ENCODE measurements at regions not wholly inside any gene's neighbourhood (a gene's known extent, or its start where the extent isn't known, plus 50 kb on each side); places are given as distances from the start of the nearest gene placed in this dataset.

DNA sequence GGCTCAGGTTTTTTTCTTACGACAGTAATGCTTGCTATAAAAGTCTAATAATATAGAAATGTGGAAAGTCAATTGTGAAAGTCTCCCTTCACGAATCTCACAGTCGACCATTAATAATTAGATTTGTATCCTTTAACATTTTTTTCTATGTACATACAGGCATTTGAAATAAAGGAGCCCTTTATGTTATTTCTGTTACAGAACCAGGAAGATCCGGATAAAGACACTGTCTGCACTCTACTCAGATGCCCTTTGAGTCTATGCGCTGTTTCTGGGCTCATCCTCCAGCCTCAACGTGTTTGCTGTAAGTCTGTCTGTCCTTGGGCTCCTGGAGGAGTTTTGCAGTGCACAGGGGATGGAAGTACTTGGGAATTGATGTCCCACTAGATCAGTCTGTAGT, 212.2 kb upstream of the ATP2B1 start:
- TF ChIP-seq, protein P1, sequence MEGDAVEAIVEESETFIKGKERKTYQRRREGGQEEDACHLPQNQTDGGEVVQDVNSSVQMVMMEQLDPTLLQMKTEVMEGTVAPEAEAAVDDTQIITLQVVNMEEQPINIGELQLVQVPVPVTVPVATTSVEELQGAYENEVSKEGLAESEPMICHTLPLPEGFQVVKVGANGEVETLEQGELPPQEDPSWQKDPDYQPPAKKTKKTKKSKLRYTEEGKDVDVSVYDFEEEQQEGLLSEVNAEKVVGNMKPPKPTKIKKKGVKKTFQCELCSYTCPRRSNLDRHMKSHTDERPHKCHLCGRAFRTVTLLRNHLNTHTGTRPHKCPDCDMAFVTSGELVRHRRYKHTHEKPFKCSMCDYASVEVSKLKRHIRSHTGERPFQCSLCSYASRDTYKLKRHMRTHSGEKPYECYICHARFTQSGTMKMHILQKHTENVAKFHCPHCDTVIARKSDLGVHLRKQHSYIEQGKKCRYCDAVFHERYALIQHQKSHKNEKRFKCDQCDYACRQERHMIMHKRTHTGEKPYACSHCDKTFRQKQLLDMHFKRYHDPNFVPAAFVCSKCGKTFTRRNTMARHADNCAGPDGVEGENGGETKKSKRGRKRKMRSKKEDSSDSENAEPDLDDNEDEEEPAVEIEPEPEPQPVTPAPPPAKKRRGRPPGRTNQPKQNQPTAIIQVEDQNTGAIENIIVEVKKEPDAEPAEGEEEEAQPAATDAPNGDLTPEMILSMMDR (IDR thresholded peaks at IDR 0.05): no peak
- no peak for TF ChIP-seq POLR2A (IDR thresholded peaks at IDR 0.05)
- 89 to 91% methylated on average over 6 of the region's 6 CpGs for WGBS, 2 donors
- intact Hi-C loops (cut with DNase I): no loop called here
- Histone ChIP-seq H3K27ac (no peak overlapping the region), H3K4me1 (no peaks in the 10 kb centered on the region), H3K27me3 (no peaks in the 10 kb centered on the region), H3K4me3 (no peak overlapping the region), H3K36me3 (no peaks in the 10 kb centered on the region), H3K9me3 (no peaks in the 10 kb centered on the region)
- DNase-seq: no peak

DNA sequence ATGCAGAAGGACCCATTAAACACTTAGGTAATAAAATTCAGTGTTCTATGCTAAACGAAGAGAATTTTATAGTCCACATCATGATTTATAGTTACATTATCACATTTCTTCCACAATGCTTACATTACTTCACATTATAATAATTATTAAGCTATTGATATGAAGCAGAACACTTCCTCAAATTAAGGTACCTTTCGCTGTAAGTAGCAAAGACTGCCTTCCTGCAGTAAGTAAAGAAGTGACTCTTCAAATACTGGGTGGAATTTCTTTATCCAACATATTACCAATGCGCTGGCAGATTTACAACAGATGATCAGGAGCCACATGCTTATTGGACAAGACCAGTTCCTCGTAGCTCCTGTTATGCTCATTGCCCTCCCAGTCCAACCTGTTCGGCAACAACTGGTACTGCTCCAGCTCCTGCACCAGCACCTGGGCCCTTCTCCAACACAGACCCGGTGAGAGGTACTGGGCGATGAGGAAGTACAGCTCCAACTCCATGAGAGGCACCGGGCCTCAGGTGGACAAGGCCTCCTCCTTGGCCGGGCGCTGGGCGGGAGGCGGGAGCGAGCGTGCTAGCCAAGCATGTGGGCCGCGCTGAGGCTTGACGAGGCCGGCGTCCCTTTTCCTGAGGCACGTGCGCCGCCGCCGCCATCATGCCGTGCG, 210.7 kb upstream of the ATP2B1 start:
- Histone ChIP-seq H3K9me3 (no peaks in the 10 kb centered on the region), H3K4me3 (no peak overlapping the region), H3K4me1 (no peaks in the 10 kb centered on the region), H3K36me3 (no peaks in the 10 kb centered on the region), H3K27ac (no peak overlapping the region), H3K27me3 (no peaks in the 10 kb centered on the region)
- DNase-seq: no peak
- TF ChIP-seq, protein P1 (IDR thresholded peaks at IDR 0.05): no peak
- intact Hi-C loops (cut with DNase I): no loop called here
- WGBS, 2 donors: 92 to 96% methylated on average over 18 to 21 of the region's 26 CpGs

DNA sequence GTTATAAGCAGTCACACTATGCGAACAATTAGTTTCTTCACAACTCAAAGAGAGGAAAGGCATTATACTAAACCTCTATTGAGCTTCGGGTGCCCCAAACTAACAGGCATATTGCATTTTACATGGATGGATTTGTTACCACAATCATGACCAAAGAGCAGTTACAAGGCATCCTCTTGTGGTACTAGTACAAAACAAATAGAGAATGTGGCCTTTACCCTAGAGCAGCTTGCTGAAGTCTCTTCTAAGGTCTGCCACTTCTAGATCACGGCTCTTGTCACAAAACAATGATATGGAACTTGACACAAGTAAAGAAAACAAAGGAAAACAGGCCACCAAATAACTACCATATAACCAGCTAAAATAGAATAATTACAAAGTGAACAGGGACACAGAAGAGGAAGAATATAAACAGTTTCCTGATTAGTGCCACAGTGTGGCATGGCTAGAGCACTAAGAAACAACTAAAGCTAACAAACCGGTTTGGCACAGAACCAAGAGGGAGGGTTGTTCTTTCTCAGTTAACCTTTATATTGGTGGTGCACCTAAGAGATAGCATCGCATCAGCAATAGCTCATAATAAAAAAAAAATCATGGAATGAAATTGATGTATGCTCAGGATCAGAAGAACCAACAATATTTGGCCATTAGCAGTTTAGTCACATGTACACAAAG, 209.7 kb upstream of the ATP2B1 start:
- no peaks in the 10 kb centered on the region for H3K4me1 ChIP-seq
- no peaks in the 10 kb centered on the region for H3K27me3 ChIP-seq
- H3K27ac ChIP-seq: no peak overlapping the region
- H3K9me3 ChIP-seq: no peaks in the 10 kb centered on the region
- H3K4me3 ChIP-seq: no peak overlapping the region
- 85 to 88% methylated on average over 5 of the region's 5 CpGs for WGBS, 2 donors
- DNase-seq: no peak
- intact Hi-C loops (cut with DNase I): no loop called here
- H3K36me3 ChIP-seq: no peaks in the 10 kb centered on the region
- TF ChIP-seq, protein P1 (IDR thresholded peaks at IDR 0.05): no peak
- TF ChIP-seq POLR2A (IDR thresholded peaks at IDR 0.05): no peak

DNA sequence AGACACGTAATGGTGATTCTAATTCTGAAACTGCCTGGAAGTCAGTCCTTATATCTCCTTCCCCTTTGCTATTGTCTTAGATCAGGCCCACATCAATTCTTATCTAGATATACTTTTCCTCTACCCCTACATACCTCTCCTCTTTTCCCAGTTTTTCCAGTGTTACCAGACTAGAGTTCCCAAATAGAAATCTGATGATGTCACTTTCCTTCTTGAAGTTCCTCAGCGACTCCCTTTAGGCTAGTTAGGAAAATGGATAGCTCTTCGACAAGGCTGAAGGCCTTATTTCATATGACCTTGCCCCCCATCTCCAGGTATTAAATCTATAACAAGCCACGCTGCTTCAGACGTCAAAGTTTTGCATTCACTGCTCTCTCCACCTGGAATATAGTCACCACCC, 201.1 kb upstream of the ATP2B1 start:
- 86 to 87% methylated on average over 5 of the region's 5 CpGs for WGBS, 2 donors
- H3K4me3 ChIP-seq: no peak overlapping the region
- H3K36me3 ChIP-seq: no peaks in the 10 kb centered on the region

DNA sequence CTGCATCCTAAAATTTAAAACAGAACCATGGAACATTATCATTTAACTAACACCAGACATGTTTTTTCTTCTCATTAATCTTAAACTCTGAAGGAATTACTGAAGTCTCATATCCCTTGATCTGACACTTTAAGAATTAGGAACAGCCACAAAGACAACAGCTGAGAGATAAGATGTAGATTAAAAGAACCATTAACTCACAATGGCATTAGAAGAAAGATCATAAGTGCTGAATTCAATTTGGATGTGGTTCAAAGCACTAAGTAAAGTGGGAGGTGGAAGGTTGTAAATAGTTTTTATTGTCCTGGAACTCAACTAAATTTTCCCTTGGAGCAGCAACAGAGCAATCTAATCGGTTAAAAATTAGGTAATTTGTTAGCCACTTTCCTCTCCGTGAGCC, 199.0 kb upstream of the ATP2B1 start:
- Histone ChIP-seq H3K36me3 (no peaks in the 10 kb centered on the region), H3K9me3 (peaks cover 0 to 2% (median 0%) of the 10 kb centered on the region in 3 donors), H3K27ac (no peak overlapping the region), H3K4me1 (no peaks in the 10 kb centered on the region), H3K4me3 (no peak overlapping the region), H3K27me3 (no peaks in the 10 kb centered on the region)
- WGBS, 2 donors: 66 to 76% methylated on average over 2 of the region's 2 CpGs
- intact Hi-C loops (cut with DNase I): no loop called here
- TF ChIP-seq, protein P1 (IDR thresholded peaks at IDR 0.05): no peak
- TF ChIP-seq POLR2A (IDR thresholded peaks at IDR 0.05): no peak
- no peak for DNase-seq

More for the DNA sequence above, 201.1 kb upstream of the ATP2B1 start:
- intact Hi-C loops (cut with DNase I): no loop called here
- Histone ChIP-seq H3K9me3 (peaks cover 0 to 3% (median 0%) of the 10 kb centered on the region in 3 donors), H3K27me3 (no peaks in the 10 kb centered on the region), H3K27ac (no peak overlapping the region), H3K4me1 (no peaks in the 10 kb centered on the region)
- TF ChIP-seq POLR2A (IDR thresholded peaks at IDR 0.05): no peak
- TF ChIP-seq, protein P1 (IDR thresholded peaks at IDR 0.05): no peak
- no peak for DNase-seq
